NCI-H128 (cell line): ENCODE measurements at regions not wholly inside any gene's neighbourhood (a gene's known extent, or its start where the extent isn't known, plus 50 kb on each side); places are given as distances from the start of the nearest gene placed in this dataset.
"Not testable (repeated sequence)": the region's sequence is repeated elsewhere in the genome, so short reads cannot be mapped to it uniquely, and the experiment has no call there.

Source experiments
- DNase-seq: peaks from one replicate; lab custom pipeline; 2025; ENCODE audit not compliant: unreplicated experiment; lab: John Stamatoyannopoulos, UW

- no peak for DNase-seq
Measured at GRCh38 chr3:163335429-163335828, 1742.9 kb downstream of the SI start.

GRCh38 chr3:163328680-163329079 lies 1749.6 kb downstream of the SI start:
- no peak for DNase-seq

- DNase-seq: no peak
Measured at GRCh38 chr3:163327086-163327485, 1751.2 kb downstream of the SI start.

DNA sequence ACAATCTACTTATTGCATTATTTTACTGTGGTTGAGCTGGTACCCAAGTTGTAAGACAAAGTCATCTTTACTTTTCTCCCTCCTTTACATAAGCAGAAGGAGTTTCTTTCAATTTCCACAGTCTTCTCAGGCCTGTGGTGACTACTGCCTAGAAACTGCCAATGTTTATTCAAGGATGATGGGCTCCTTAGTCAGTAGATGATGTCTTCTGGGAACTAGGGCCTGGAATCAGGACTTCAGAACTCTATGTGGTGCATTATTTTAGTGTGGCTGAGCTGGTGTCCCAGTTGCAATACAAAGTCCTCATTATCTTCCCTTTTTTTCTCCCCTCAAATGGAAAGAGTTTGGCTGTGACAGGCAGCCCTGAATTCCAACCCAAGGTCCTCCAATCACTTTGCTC lies 1762.5 kb downstream of the SI start:
- no peak for DNase-seq

DNA sequence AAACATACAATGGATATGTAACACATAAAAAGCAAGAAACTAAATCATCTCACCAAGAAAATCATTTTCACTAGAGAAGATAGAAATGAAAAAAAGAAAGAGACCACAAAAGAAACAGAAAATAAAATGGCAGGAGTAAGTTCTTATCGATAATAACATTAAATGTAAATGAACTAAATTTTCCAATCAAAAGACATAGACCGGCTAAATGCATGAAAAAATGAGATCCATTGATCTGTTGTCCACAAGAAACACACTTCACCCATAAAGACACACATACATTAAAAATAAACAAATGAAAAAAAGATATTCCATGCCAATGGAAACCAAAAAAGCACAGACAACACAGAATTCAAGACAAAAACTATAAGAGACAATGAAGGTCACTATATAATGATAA lies 1771.9 kb downstream of the SI start:
- DNase-seq: no peak

DNA sequence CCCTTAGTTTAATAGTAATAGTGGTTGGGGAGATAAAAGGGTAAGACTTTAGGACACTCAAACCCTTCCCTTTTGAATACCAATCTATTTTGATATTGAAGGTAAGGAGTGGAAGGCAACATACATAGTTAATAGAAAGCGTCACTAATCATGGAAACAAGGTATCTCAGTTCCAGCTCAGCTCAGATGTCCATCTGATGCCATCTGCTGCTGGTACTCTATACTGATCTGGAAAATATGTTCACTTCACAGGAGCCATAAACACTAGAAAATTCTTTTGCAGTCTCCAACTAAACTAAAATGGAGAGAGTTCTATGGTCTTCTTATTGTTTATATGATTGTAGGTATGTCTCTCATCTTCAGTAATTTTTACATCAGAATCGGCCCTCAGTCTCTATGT lies 1777.1 kb downstream of the OTOL1 start:
- no peak for DNase-seq

GRCh38 chr3:163266731-163267130 lies 1770.1 kb downstream of the OTOL1 start:
- no peak for DNase-seq

GRCh38 chr3:163261618-163262017 lies 1765.0 kb downstream of the OTOL1 start:
- no peak for DNase-seq

GRCh38 chr3:163261056-163261455 lies 1764.4 kb downstream of the OTOL1 start:
- DNase-seq: no peak

- DNase-seq: no peak
Measured at GRCh38 chr3:163218336-163218735, 1721.7 kb downstream of the OTOL1 start.

DNA sequence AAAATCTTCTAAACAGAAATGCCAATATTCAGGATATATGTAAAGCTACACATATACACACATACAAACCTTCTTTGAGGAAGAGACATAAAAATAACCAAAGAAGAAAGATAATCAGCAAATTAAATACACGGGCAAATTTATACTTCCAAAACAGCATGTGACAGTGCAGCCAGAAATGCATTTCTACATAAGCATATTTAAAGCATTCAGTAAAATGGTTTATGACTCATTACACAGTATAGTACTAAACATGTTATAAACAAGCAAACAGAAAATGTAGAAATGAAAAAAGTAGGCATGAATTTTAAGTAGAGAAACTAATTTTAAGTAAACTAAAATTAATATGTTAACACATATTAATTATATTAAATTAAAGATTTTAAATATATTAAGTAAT lies 1717.2 kb downstream of the OTOL1 start:
- no peak for DNase-seq

- no peak for DNase-seq
Measured at GRCh38 chr3:163196815-163197374, 1700.3 kb downstream of the OTOL1 start.

- no peak for DNase-seq
Measured at GRCh38 chr3:163196245-163196644, 1699.6 kb downstream of the OTOL1 start.

GRCh38 chr3:163185721-163186350 lies 1689.2 kb downstream of the OTOL1 start:
- DNase-seq: no peak

DNA sequence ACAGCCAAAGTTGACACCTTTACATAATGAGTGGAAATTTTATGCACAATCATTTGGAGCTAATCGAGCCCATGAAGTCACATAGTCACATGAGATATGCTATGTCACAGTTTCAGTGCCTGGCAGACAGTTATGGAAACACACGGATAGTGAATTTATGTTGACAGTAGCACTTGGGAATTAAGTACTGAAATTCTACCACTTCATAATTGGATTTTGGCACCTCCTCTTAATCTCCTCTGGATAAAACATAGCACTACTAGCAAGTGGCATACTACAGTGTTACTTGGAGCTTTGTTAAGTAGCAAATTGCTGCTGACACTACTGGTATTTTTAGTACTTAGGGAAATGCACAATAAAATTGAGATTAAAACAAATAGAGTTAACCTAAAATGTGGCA lies 1679.4 kb downstream of the OTOL1 start:
- no peak for DNase-seq

GRCh38 chr3:163172513-163172912 lies 1675.9 kb downstream of the OTOL1 start:
- not testable (repeated sequence) for DNase-seq

DNA sequence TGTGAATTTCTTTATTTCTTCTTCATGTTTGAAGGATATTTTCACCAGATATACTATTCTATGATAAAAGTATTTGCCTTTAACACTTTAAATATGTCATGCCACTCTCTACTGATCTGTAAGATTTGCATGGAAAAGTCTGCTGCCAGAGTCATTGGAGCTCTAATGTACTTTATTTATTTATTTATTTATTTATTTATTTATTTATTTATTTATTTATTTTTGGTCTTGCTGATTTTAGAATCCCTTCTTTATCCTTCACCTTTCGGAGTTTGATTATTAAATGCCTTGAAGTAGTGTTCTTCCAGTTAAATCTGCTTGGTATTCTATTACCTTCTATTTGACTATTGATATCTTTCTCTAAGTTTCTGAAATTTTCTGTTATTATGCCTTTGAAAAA lies 1669.6 kb downstream of the OTOL1 start:
- no peak for DNase-seq

DNA sequence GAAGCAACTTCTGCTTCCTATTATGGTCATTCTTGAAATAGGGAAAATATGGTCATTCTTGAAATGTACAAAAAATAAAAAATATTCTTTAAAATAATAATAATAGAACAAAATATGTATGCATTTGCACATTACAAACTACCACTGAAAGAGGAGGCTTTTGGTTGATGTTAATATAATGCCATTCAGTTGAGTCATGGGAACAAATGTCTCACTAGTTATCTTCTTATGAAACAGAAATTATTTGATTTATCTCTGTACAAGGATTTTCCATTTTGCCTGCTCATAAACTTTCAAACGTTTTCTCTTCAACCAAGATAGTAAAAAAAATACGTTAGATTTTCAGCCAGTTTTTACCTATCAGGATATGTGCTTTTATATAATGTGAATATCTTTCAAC lies 1662.7 kb downstream of the OTOL1 start:
- DNase-seq: no peak

- no peak for DNase-seq
Measured at GRCh38 chr3:163139600-163139999, 1643.0 kb downstream of the OTOL1 start.

- no peak for DNase-seq
Measured at GRCh38 chr3:163138258-163138657, 1641.7 kb downstream of the OTOL1 start.

DNA sequence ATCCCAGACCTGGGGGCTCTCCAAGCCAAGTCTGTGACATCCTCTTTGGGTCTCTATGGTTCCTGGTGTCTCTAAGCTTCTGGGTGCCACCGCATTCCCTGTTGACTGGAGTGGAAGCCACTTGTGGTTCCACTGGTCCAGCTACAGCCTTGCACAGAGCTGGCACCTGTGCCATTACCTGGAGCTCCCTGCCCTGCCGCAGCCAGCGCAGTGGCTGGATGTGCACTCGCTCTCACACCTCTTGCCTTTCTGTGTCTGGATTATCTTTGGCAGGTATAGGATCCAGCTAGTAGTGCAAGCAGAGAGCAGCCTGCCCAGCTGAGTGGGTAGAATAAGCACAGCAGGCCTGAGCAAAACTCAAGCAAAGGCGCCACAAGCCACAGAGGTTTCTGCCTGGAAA lies 1635.5 kb downstream of the OTOL1 start:
- no peak for DNase-seq

DNA sequence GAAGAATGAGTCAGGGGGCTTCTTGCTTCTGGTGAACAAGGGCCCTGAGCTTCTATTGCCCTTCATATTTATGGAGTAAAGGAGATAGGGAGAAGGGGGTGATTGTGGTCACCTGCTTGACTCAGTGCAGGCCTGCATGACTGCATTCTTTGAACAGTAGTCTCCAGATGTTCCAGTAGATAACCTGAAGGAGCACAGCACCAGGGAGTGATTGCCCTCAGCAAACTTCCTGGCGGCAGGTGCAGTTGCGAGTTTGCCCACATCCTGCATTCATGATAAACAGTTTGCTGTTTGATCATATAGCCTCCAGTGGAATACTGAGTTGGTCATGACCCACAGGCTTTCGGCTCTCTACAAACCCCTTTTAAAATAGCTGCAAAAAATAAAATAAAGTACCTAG lies 1632.7 kb downstream of the OTOL1 start:
- no peak for DNase-seq

DNA sequence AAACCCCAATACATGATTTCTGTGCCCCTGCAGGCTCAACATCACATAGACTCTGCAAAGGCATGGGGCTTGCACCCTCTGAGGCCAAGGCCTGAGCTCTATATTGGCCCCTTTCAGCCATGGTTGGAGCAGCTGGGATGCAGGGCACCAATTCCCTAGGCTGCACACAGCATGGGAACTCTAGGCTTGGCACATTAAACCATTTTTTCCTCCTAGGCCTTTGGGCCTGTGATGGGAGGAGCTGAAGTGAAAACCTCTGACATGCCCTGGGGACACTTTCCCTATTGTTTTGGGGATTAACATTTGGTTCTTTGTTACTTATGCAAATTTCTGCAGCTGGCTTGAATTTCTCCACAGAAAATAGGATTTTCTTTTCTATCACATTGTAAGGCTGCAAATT lies 1629.5 kb downstream of the OTOL1 start:
- DNase-seq: no peak
